Esophagus squamous epithelium (tissue), 4 donors: ENCODE measurements at regions not wholly inside any gene's neighbourhood (a gene's known extent, or its start where the extent isn't known, plus 50 kb on each side); places are given as distances from the start of the nearest gene placed in this dataset.

Experiments used
- CTCF ChIP-seq, 6 experiments: fragments of 450-650 bp in 4 of 6; fragments of 200-600 bp in 2 of 6; sonication (generic) in 2 of 6; IDR thresholded peaks; one replicate each; pipeline ENCODE4 v1.5.1; 2016 to 2019; ENCODE audit warnings: antibody characterized with exemption in 6 of 6, mild to moderate bottlenecking in 4 of 6, moderate library complexity in 4 of 6
- POLR2A ChIP-seq, 4 donors: fragments of 450-650 bp; IDR thresholded peaks; one replicate each; pipeline ENCODE4 v1.6.1; 2017; ENCODE audit warnings: antibody characterized with exemption in 4 of 4, mild to moderate bottlenecking in 4 of 4, moderate library complexity in 3 of 4

GRCh38 chr18:52140986-52141385 is 199.0 kb upstream of the DCC start:
- TF ChIP-seq CTCF (IDR thresholded peaks at IDR 0.05) (no peak), POLR2A (IDR thresholded peaks at IDR 0.05) (no peak)
